Lower lobe of right lung (tissue), 2 donors: ENCODE measurements at regions not wholly inside any gene's neighbourhood (a gene's known extent, or its start where the extent isn't known, plus 50 kb on each side); places are given as distances from the start of the nearest gene placed in this dataset. TPM values are rescaled to one million over a fixed set of nuclear protein-coding genes. Genes with fewer than 3 reads are reported as not detected.
A peak's percentile ranks its signal among the peaks of the same experiment; 100 is the strongest.

Experiments
- ATAC-seq, 2 donors: fragments of 200-7000 bp; cut with Tn5 transposase; one replicate each; pipeline ENCODE4 v1.9.1; 2020 to 2022; ENCODE audit warnings: mild to moderate bottlenecking in 2 of 2, moderate library complexity in 2 of 2
- DNase-seq: peaks from one replicate; pipeline ENCODE4 v3.0.0-alpha.2; 2020
- H3K27ac ChIP-seq: fragments of 200-600 bp; one replicate; pipeline ENCODE4 v1.8.0; 2022
- H3K27me3 ChIP-seq: fragments of 200-600 bp; one replicate; pipeline ENCODE4 v1.8.0; 2022; ENCODE audit warnings: low read depth
- H3K36me3 ChIP-seq: fragments of 200-600 bp; one replicate; pipeline ENCODE4 v1.8.0; 2022; ENCODE audit warnings: mild to moderate bottlenecking
- H3K4me1 ChIP-seq: fragments of 200-600 bp; one replicate; pipeline ENCODE4 v1.8.0; 2022
- H3K4me3 ChIP-seq: fragments of 200-600 bp; one replicate; pipeline ENCODE4 v1.8.0; 2022; ENCODE audit warnings: mild to moderate bottlenecking
- H3K9me3 ChIP-seq: fragments of 200-600 bp; one replicate; pipeline ENCODE4 v1.8.0; 2022
- intact Hi-C: fragments of 100-400 bp; cut with DNase I; formaldehyde crosslinking; loops from one replicate; pipeline ENCODE4 v1.11.0; 2022
- microRNA-seq: library from miRNA; unstranded; fragments of <30 nt; microRNA quantifications from one replicate; pipeline ENCODE4 v1.2.0, GENCODE V29; 2020; ENCODE audit warnings: borderline number of aligned reads
- TF ChIP-seq, protein P1 (sequence below): fragments of 200-600 bp; IDR thresholded peaks from one replicate; pipeline ENCODE4 v1.8.0; 2022; ENCODE audit warnings: antibody characterized with exemption, mild to moderate bottlenecking
- donor health status: DM: no; HTN: yes; CAD: no; lungs with severe emphysema.

DNA sequence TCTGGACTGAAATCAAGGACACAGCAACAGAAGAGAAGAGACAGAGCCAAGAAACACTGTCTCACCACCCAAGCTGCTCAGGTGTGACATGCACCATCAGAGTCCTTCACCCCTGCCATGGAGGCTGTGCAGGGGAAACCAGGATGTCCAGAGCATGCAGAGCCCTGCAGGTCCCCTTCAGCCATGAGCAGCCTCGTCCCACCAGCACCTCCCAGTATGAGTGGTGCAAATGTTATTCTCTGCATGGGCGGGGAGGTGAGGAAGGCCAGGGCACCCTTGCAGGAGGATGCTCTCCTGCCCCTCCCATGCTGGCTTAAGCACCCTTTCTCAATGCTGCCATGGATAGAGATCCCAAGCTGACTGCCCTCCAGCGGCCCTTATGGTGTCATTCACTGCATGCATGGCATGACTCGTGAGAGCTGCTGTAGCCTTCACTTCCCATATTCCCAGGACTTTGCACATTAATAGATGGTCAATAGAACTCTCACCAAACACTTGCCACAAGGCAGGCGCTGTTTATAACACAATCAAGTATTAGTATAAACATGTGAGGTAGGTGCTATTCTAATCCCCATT is 171.0 kb downstream of the ANAPC1 start:
- ATAC-seq (no peak), DNase-seq (no peak)
- Histone ChIP-seq H3K9me3 (no peaks in the 10 kb centered on the region), H3K27me3 (no peaks in the 10 kb centered on the region), H3K27ac (no peak overlapping the region), H3K4me3 (no peak overlapping the region), H3K4me1 (no peaks in the 10 kb centered on the region), H3K36me3 (no peaks in the 10 kb centered on the region)
- TF ChIP-seq, protein P1, sequence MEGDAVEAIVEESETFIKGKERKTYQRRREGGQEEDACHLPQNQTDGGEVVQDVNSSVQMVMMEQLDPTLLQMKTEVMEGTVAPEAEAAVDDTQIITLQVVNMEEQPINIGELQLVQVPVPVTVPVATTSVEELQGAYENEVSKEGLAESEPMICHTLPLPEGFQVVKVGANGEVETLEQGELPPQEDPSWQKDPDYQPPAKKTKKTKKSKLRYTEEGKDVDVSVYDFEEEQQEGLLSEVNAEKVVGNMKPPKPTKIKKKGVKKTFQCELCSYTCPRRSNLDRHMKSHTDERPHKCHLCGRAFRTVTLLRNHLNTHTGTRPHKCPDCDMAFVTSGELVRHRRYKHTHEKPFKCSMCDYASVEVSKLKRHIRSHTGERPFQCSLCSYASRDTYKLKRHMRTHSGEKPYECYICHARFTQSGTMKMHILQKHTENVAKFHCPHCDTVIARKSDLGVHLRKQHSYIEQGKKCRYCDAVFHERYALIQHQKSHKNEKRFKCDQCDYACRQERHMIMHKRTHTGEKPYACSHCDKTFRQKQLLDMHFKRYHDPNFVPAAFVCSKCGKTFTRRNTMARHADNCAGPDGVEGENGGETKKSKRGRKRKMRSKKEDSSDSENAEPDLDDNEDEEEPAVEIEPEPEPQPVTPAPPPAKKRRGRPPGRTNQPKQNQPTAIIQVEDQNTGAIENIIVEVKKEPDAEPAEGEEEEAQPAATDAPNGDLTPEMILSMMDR = no peak
- intact Hi-C loops = no loop called here

DNA sequence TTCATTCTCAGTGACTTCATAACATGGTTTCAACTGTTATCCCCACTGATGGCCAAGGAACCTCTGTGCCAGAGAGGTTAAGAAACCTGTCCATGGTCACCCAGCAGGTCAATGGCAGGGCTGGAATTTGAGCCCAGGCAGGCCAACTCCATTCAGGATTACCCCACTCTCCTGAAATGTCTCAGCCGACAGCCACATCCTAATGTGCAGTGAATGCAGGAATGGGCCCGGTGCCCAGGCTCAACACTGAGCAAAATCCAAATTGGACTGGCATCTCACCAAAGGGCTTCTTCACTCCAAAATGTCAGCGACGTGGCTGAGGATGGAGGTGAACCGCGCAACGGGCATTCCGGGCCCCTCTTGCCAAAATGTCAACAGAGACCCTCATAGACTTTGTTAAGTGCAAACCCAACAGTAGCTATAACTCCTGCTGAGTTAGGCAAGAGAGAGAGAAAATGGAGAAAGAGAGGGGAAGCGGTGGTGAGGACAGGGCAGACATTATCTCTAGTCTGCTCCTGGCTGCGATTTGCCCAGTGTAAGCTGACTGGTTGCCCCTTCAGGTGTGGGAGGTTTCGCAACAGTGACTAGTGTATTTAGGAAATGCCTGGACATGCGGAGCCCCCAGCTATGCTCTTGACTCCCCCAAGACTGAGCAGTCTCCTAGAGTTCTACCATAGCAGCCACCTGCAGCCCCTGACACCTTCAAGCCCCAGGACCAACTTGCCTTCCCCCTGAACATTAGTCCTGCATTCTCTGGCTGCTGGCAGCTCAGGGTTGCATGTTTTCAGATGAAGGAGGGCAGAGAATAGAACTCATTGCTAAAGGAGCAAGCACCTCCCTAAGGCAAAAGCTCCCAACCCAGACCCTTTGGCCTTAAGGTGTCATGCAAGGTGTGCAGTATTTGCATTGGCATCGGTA is 167.7 kb downstream of the ANAPC1 start:
- Histone ChIP-seq H3K4me3 (no peak overlapping the region), H3K27me3 (no peaks in the 10 kb centered on the region), H3K27ac (no peak overlapping the region), H3K4me1 (no peaks in the 10 kb centered on the region), H3K9me3 (no peaks in the 10 kb centered on the region), H3K36me3 (no peaks in the 10 kb centered on the region)
- intact Hi-C loops = no loop called here
- DNase-seq = no peak
- TF ChIP-seq, protein P1 = no peak
- no peak for ATAC-seq

DNA sequence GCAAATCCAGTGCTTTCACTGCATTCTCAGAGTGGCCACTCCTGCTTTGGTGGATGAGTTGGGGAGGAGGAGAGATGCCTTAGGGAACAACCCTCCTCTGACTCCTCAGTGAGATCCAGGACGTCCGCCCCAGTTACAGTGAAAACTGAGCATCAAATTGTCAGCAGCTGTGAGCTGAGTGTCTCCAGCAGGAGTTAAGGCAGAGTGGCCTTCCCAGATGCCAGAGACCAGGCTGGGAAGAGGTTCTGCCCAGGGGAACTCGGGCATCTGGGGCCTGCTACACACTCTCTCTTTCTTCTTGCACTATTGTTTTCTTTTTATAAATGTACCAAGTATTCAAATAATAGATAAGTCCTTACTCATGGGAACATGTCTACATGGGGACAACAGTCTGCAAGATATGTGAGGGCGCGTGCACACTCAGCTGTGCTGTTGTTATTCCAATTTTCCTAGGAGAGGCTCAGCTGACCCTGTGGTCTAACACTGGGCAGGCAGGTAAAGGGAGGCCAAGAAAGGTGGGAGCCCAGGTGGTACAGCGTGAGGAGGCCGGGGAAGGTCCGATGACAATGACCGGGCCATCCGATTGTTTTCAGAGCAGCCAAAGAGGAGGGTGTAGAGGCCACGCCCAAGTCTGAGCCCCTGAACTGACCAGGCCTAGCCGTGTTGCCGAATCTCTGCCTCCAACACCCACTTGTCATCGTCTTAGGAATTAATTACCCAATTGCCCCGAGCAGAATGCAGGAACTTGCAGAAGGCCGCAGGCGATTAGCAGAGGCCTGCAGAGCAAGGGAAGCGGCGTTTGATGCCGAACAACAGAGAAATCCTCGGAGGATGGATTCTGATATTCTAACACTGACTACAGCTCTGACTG is 166.9 kb downstream of the ANAPC1 start:
- H3K27me3 ChIP-seq = no peaks in the 10 kb centered on the region
- no peaks in the 10 kb centered on the region for H3K4me1 ChIP-seq
- H3K27ac ChIP-seq = no peak overlapping the region
- intact Hi-C loops = no loop called here
- ATAC-seq (peak in 1 of 2 donors; percentile 19), DNase-seq (no peak)
- H3K36me3 ChIP-seq = no peaks in the 10 kb centered on the region
- TF ChIP-seq, protein P1 = no peak
- no peaks in the 10 kb centered on the region for H3K9me3 ChIP-seq
- no peak overlapping the region for H3K4me3 ChIP-seq

Small RNA genes lying in the stretch of these regions (microRNA-seq; reads per million reads assigned to microRNA genes)
- not detected for gene MIR4435-2
